GM18505 (cell line): ENCODE measurements at regions not wholly inside any gene's neighbourhood (a gene's known extent, or its start where the extent isn't known, plus 50 kb on each side); places are given as distances from the start of the nearest gene placed in this dataset.

Experiments used
- ATAC-seq: cut with Tn5 transposase; IDR thresholded peaks from one replicate; pipeline ENCODE4 v1.9.1; 2021; ENCODE audit not compliant: unreplicated experiment
- POLR2A ChIP-seq: IDR thresholded peaks from 4 replicates; pipeline ENCODE4 v1.6.1; 2011; ENCODE audit warnings: borderline replicate concordance; ENCODE audit not compliant: insufficient read depth, insufficient read length; ENCODE audit errors: extremely low read depth

DNA sequence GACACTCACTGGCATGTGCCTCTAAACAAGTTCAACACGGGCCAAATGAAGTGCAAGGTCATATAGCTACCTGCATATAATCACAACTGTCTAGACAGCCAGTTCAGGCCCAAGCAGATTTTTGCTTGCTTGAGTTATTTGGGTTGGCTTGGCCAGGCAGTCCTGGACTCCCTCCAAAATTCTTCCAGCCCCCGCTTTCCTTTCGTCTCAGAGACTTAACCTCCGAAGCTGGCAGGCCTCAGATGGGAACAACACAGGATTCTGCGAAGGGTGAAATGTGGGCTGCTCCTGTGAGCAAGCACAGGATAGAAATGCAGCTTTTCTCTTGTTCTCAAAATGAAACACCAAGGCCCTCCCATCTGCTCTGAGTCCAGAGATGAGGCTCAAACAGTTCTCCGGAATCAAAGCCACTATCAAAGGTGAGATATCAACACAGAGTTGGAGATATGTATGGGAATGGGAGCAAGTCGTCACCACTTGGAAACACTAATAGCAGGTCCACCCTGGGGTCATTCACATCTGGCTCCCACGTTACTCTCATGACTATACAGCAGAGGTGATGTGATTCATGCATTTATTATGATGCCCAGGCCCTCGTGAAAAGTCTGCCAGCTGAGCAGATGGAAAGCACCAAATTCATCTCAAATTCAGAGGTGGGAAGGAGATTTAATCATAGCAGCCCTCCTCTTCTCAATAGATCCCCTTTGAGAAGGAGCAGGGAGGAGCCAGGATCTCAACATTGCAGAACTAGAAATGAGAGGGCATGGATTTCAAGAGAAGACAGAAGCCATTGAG lies 389.8 kb downstream of the NUAK1 start:
- TF ChIP-seq POLR2A = no peak
- ATAC-seq = no peak

DNA sequence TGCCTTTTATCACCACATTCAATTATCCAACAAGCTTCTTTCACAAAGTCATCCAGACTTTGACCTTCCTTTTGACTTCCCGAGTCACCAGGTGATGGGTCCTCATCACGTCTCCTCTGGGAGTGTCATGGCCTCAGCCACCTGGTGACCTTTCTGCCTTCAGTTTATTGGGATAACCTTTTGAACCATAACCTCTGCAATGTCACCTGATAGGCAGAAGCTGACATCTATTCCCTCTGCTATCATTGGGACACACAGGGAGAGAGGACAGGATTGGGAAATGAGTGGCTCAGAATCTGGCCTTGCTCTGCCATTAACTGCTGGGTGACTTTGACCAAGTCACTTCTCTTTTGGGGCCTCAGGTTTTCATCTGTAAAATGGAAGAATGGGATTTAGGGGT lies 388.7 kb downstream of the NUAK1 start:
- no peak for ATAC-seq
- TF ChIP-seq POLR2A = no peak

DNA sequence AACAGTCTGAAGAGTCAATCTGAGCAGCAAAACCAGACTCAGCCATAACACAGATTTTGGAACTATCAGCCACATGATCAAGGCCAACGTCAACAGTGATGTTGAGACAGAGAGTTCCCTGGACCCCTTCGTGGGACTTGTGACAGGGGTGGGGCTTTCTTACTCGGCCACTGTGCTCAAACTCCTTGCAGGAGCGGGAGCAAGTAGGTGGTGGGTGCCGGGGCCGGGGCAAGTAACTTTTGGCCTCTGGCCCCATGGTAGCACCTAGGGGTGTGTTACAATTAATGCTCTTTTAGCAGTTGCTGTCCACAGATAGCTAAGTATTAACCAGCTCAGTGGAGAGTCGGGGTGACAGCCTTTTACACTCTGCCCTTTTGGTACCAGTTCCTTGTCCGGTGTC lies 384.4 kb downstream of the NUAK1 start:
- TF ChIP-seq POLR2A = no peak
- ATAC-seq = no peak

DNA sequence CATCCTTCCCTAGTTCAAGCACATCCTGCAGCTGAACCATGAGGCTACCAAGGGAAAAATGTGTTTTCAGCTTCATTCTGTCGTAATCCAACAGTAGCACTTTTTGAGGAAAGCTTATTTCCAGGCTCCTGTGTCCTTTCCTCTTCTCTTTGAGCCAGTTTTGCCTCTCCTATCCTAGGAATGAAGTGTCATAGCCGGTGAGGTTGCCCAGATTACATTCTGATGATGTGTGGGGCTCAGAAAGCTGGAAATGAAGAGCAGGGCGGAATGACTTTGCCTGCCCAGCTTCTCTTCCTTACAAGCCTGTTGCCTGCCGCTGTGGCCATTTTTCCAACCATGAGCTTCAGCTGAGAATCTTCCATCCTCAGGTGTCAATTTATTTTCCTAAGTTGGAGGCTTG lies 381.8 kb downstream of the NUAK1 start:
- ATAC-seq = no peak
- TF ChIP-seq POLR2A = no peak

DNA sequence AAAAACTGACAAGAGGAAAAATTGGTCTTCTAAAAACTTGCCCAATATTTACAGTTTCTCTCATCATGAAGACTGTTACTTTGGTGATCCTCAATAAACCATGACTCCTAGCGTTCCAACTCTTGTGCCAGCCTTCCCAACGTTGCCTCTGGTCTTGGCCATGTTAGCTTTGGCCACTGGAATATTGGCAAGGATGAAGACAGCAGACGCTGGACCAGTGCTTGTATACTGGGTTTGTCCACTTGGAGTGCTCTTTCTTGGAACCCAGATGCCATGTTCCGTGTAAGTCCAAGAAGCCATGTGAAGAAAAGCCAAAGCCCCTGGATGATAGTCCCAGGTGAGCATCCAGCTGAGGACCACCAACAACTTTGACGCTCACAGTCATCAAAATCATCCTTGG lies 379.6 kb downstream of the NUAK1 start:
- no peak for TF ChIP-seq POLR2A
- no peak for ATAC-seq

DNA sequence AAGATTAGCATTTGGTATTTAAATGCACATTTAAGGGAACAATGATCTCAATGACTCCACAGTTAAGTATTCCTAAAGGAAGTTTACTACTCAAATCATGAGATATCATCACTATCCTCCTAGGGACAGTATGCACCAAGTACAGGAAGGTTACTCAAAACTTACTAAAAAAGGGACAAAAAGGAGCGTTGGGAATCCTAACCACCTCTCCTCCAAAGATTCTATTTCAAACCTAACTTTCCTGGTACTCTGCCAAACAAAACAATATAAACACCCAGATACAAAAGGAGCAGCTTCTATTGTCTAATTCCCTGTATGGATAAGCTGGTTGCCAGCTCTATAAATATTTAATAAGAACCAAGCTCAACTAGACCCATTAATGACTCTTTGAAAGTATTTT lies 377.7 kb downstream of the NUAK1 start:
- ATAC-seq = no peak

DNA sequence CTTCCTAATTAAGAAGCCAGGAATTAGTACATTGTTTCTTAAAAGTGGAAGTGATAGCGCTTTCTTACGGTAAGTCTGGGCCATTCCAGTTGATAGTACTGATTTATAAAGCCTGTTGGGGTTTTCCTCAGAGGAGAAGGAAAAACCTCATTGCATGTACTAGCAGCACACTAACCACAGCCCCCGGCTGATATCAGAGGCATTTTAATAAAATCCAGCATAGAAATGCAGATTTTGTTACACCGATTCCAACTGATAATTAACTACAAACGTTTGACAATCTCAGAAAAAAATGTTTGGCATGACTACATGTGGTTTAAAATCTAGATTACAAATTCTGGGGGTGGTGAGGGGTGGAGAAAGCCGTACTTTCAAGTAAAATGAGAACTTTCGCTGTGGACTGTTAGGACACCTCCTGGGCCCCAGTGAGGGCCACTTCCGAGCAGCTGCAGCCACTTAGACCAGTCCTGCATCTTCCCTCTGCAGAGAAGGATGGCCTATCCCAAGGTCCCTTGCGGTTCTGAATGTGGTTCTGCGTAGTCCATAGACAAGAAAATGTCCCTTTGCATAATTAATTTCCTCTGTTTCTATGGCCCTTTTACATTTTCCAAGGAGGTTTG lies 374.4 kb downstream of the NUAK1 start:
- no peak for TF ChIP-seq POLR2A
- ATAC-seq = no peak

More for the DNA sequence above, 377.7 kb downstream of the NUAK1 start:
- TF ChIP-seq POLR2A = no peak

DNA sequence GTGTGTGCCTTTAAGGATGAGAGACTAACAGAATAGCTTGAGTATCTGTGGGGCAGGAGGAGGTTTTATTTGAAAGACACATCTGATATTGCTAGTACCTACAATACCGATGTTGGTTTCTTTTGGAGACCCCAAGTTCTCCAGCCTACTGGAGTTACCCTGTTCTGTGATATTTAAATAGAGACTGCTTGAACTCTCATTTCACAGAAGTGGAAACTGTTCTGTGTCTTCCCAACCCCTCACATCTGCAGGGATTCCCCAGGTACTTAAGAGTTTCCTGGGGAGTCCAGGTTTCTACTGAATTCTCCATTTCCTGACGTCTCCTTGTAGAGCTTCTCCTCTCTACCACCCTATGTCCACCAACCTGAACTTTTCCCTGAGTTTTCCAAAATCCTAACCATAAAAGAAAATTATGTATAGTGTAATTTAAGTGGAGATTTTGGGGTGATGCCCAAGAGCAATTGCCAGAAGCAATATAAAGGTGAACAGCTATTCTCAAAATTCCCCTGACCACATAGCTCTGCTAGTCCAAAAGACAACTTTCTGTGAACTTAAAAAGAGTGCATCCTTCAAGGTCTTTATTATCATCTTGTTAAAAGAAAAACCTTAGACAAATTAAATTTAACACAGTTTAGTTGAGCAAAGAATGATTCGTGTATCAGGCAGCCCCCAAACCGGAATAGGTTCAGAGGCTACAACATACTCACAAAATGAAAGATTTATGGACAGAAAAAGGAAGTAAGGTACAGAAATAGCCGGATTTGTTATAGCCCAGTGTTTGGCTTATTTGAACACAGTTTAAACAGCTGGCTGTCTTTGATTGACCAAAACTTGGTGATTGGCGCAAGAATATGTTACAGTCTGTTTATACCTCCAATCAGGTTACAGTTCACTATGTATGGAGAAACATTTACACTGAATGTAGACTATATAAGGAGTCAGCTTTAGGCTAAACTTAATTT lies 373.4 kb downstream of the NUAK1 start:
- TF ChIP-seq POLR2A = no peak
- no peak for ATAC-seq

DNA sequence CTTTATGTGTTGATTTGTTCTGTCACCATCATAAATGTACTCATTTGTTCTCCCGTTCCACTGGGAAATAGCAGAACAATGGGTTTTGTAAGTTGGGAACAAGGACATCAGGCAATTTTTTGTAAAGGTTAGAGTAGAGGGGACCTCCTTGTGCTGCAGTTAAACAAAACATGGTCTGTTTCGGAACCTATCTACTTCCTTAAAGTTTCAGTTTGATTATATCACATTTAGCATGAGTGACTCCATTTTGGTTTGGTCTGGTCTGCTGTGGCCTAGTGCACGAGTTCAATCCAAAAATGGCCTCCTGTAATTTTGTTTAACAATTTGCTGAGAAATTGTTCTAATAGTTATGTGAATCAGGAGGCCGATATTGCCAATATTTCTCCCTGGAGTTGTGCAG lies 372.7 kb downstream of the NUAK1 start:
- no peak for TF ChIP-seq POLR2A
- ATAC-seq = no peak

DNA sequence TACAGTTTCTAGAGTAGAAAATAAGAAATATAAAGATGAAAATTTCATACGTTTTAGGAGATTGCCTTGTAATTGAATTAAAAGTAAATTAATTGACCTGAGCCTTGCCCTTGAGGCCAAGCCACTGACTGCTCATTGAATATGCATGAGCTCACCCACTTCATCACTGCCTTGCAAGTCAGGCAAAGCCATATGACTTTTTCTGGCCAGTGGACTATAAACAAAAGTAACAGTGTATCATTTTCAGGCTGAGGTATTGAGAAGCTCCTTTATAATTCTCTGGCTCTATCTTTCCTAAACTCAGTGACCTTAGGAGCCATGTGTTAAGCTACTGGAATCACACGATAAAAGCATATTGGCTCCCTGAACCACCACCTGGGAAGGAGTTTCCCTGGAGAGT lies 369.3 kb downstream of the NUAK1 start:
- TF ChIP-seq POLR2A = no peak
- ATAC-seq = no peak

DNA sequence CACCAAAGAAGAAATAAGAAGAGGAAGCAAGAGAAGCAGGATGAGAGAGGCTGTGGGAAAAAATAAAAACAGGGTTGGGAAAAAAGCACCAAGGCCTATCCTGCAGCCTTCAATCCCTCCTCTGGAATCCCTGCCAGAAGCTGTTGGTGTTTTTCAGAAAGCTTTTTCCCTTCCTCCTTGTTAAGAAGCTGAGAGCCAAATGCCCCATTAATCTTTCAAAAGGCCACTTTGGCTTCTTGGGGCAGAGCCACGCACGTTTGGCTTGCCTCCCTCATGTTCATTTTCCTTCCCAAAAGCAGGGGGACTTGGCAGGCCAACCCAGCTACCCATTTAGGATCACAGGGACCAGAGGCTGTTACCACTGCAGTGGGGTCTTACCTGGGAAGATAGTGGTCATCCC lies 365.3 kb downstream of the NUAK1 start:
- no peak for TF ChIP-seq POLR2A
- no peak for ATAC-seq

DNA sequence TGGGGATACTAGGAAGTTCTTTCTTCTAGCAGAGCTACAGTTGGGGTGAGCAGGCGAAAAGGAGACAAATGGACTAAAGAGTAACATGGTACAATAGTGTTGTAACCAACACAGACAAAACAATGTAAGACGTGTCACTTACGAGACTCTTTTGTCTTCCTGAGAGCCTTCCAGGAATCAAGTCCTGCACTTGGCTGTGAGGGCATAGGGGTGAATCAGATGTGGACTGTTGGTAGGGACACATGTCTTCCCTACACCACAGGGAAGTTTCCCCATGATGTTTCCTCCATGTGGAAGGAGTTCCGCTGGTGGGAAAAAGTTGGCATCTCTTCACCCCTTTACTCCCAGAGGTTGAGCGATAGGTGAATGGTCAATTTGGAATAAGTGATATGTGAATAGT lies 364.7 kb downstream of the NUAK1 start:
- no peak for ATAC-seq
- TF ChIP-seq POLR2A = no peak

DNA sequence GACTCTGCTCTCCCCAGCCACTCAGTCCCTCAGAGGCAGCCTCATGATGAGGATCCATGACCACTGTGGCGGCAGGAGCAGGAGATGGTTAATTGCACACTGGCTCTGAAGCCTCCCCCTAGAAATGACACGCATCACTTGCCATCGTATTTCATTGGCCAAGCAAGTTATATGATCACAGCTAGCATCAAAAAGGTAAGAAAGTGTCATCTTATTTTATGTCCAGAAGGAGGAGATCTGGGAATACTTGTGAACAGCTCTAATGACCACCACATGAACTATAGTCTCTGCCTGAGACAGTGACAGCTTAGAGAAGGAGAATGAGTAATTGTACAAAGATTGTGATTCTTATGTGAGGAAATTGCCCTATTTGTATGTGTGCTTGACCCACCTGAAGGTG lies 363.4 kb downstream of the NUAK1 start:
- TF ChIP-seq POLR2A = no peak
- ATAC-seq = no peak
